ENCODE measurements at regions not wholly inside any gene's neighbourhood (a gene's known extent, or its start where the extent isn't known, plus 50 kb on each side); places are given as distances from the start of the nearest gene placed in this dataset.

DNA sequence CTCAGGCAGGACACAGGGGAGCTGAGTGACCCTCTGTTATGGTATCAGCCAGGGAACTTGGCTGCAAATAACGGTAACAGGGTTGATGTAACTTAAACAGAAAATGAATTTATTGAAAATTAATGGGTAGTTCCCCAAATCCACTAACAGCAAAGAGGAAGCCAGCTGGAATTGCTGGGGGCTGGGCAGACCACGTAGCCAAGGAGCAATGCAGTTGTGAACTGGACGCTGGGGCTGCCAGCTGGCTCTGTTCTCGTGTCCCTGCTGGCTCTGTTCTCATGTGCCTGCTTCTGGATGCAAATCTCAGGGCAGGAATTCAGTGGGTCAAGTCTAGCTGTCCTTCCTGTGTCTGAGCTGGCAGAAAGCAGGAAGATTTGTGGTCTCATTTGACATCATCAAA lies 1383.3 kb upstream of the TMEM132C start:
- TF ChIP-seq, protein P1, sequence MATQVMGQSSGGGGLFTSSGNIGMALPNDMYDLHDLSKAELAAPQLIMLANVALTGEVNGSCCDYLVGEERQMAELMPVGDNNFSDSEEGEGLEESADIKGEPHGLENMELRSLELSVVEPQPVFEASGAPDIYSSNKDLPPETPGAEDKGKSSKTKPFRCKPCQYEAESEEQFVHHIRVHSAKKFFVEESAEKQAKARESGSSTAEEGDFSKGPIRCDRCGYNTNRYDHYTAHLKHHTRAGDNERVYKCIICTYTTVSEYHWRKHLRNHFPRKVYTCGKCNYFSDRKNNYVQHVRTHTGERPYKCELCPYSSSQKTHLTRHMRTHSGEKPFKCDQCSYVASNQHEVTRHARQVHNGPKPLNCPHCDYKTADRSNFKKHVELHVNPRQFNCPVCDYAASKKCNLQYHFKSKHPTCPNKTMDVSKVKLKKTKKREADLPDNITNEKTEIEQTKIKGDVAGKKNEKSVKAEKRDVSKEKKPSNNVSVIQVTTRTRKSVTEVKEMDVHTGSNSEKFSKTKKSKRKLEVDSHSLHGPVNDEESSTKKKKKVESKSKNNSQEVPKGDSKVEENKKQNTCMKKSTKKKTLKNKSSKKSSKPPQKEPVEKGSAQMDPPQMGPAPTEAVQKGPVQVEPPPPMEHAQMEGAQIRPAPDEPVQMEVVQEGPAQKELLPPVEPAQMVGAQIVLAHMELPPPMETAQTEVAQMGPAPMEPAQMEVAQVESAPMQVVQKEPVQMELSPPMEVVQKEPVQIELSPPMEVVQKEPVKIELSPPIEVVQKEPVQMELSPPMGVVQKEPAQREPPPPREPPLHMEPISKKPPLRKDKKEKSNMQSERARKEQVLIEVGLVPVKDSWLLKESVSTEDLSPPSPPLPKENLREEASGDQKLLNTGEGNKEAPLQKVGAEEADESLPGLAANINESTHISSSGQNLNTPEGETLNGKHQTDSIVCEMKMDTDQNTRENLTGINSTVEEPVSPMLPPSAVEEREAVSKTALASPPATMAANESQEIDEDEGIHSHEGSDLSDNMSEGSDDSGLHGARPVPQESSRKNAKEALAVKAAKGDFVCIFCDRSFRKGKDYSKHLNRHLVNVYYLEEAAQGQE (IDR thresholded peaks at IDR 0.05; ENCODE audit: insufficient replicate concordance, low read depth) = no peak
- TF ChIP-seq, protein P2, sequence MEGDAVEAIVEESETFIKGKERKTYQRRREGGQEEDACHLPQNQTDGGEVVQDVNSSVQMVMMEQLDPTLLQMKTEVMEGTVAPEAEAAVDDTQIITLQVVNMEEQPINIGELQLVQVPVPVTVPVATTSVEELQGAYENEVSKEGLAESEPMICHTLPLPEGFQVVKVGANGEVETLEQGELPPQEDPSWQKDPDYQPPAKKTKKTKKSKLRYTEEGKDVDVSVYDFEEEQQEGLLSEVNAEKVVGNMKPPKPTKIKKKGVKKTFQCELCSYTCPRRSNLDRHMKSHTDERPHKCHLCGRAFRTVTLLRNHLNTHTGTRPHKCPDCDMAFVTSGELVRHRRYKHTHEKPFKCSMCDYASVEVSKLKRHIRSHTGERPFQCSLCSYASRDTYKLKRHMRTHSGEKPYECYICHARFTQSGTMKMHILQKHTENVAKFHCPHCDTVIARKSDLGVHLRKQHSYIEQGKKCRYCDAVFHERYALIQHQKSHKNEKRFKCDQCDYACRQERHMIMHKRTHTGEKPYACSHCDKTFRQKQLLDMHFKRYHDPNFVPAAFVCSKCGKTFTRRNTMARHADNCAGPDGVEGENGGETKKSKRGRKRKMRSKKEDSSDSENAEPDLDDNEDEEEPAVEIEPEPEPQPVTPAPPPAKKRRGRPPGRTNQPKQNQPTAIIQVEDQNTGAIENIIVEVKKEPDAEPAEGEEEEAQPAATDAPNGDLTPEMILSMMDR (IDR thresholded peaks at IDR 0.05; ENCODE audit: insufficient read depth, low read length) = no peak
- no peak for TF ChIP-seq POLR2AphosphoS5 (IDR thresholded peaks at IDR 0.05; ENCODE audit: low read depth)
- TF ChIP-seq GABPA (IDR thresholded peaks at IDR 0.05; ENCODE audit: low read depth) = no peak

Data from HL-60 (cell line).